Activated effector memory CD4-positive, alpha-beta T cell treated with anti-CD3 and anti-CD28 coated beads, Interleukin-2, amount 50 U/mL, for 16 hours (primary cell): ENCODE measurements at regions not wholly inside any gene's neighbourhood (a gene's known extent, or its start where the extent isn't known, plus 50 kb on each side); places are given as distances from the start of the nearest gene placed in this dataset.

ENCODE experiments used
- DNase-seq: peaks from one replicate; pipeline ENCODE4 v3.0.0-alpha.2; 2020

DNA sequence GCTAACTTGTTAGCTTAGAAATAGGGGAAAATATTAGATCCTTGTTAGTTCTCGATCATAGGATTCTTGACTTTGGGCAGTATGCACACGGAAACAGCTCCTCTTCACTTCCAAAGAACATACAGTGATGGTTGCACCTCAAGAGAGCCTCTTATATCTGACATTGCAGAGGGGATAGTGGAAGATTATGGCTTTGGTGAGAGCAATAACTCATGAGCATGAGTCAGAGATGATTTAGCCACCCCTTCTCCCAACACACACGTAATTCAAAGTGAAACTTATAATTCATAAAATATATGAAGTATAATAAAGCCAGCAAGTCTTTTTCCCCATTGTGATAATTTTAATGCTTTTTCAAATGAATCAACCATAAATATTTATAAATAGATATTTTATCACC is 683.7 kb downstream of the POM121L12 start:
- no peak for DNase-seq

DNA sequence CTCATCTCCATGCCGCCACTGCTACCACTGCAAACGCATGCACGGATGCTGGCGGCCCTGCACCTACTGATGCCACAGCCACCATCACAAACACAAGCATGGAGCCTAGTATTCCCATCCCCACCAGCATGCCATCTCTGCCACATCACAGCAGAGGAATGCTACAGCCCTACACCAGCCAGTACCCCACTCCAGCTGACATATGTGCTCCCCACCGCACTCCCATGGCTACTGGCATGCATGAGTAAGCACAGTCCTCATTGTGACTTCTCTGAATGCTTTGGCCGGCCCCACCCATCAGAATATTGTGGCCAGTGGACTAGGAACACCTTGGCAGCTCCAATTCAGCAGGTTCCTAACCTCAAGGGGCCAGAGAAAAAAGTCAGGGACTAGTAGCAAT is 705.5 kb downstream of the POM121L12 start:
- no peak for DNase-seq

DNA sequence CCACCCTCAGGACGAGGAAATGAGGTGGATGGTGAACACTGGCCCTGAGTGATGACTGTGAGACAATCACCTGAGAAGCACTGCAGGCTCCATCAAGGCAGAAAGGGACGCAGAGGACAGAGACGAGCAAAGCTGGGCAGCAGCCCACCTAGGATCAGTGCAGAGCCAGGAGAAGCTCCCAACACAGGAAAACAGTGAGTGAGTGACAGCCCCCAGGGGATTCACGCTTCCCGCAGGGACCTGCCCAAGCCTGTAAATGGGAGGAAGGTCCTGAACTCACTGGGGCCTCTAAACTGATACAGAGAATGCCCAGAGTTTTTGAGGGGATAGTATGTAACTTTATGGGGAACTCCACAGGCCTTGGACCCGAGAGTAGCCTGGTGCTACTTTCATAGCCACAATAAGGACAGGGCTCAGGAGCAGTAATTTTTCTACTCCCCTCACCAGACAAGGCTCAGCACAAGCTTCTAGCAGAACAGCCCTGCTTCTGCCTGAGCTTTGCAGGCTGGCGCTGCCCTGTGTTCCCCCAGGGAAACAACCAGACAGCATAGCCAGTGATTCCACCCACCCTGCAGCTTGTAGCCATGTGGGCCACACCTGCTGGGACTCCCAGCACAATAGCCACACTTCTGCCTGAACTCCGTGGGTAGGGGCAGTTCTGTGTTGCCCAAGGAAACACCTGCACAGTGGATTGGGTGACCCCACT is 708.4 kb downstream of the POM121L12 start:
- DNase-seq, result peak; percentile 39

DNA sequence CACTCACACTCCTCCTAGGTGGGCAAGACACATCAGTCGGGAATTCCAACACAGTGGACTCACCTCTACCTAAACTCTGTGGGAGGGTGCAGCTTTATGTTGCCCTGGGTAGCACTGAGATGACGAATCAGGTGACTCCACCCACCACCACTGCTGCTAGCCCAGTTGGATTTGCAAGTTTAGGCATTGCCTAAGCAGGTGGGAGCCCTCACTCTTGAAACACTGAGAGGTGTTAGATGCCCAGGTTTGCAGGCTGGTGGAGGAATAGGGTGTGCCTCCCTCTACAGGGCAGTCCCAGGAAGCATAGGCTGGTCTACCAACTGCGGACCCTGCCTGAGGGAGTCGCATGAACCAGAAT is 708.9 kb downstream of the POM121L12 start:
- no peak for DNase-seq

DNA sequence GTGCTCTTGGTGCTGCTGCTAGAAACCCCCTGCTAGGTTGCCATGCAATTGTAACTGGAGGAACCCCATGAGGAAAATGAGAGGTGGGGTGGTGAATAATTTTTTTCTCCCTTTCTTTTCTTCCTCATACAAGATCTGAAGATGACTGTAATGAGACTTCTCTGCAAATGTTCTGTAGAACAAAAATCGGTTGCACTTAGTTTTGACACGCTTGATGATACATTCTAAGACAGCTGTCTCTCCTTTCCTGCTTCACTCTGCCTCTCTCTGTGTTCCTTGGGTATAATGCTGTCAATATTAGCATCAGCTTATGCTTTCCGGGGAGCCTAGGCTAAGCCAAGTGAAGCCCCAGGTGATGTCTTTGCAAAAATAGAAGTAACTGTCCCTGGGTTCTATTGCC is 721.5 kb downstream of the POM121L12 start:
- DNase-seq, result no peak

DNA sequence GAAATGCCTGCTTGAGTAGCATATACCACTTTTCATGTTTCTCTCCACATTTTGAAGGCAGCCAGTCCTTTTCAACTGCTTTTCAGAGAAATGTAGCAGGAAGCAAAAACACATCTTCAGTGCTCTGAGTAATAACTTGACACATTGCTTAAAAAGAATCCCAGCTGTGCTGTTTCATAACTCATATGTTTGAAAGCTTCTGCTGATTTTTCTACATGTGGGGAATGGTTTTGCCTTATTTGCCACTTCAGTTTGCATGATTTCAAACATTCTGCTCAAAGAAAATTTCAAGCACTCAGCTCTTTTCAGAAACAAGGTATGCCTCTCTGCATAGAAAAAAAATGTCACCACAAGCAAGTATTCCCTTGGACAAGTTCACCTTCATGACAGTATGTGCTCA is 732.8 kb downstream of the POM121L12 start:
- DNase-seq, result no peak

DNA sequence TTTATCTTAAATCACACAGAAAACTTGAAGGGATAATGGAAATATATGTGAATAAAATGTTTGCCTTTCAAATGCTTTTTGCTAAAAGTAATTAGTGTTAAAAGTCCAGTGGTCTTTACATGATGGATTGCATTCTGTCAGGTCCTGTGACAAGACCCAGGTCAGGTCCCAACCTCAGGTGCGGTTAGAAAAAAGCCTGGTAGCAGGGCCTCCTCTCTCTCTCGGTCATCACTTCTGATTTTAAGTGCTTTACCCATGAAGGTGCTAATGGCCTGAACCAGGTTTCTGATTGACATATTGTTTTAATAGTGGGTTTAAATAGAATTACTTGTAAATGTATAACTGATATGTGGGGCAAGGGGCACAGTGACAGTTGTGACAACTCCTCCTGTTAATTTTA is 736.3 kb downstream of the POM121L12 start:
- DNase-seq, result no peak

DNA sequence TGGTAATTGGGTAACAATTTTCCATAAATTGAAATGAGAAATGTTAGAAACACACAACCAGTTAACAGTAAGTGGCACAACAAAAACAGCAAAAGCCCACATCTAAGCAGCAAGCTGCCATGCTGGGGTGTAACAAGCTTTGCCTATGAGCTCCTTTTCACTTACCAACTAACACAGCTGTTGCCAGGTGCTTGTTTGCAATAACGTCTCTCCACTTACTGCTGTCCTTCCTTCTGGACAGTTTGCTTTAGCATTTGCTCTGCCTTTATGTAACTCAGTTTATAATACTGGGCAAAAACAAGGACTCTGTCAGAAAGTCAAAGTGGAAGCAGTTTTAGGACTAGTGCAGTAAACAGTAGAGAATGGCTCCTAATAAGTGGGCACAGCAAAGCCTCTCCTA is 740.9 kb downstream of the POM121L12 start:
- no peak for DNase-seq

DNA sequence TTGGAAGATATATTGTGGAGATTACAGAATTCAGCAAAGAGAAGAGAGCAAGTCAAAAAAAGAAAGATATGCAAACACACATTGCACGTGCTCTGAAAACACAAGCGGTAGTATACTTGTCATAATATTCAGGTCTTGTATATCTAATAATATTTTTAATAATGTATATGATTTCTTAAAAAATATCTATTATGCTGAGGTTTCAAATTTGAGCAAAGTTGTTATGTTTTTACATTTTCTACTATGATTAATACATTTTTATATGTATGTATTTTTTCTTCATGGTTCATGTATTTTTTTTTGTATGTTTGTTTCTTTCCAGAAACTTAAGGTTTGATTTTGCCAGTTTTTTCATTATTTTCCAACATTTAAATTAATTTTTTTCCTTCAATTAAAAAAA is 752.4 kb upstream of the VSTM2A start:
- no peak for DNase-seq

DNA sequence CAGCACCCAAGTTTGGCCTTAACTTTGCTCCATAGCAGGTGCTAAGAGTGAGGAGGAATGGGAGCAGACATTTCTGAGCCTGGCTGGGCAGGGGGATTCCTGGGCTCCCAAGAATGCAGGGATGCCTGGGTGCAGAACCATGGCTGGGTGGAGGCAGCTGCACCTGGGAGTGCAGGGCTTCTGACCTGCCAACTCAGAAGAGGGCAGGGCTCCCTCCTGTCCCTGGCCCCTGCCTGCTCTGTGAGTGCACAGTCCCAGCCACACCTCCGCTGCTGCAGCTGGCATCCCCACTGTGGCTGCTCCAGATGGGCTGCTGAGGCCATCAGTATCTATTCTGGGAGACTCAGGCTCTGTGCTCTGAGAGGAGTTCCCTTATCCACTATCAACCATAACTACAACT is 747.4 kb upstream of the VSTM2A start:
- DNase-seq, result no peak

DNA sequence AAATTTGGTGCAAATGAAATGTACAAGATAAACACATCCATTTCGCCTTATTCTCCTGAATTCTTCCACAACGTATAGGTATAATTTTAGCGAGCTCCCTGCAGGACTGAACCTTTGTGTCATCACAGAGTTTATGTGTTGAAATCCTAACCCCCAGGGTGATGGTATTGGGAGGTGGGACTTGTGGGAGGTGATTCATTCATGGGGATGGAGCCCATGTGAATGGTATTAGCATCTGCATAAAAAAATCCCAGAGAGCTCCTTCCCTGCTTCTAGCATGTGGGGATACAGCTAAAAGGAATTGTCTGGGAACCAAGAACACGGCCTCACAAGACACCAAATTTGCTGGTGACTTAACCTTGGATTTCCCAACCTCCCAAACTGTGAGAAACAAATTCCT is 741.4 kb upstream of the VSTM2A start:
- no peak for DNase-seq

DNA sequence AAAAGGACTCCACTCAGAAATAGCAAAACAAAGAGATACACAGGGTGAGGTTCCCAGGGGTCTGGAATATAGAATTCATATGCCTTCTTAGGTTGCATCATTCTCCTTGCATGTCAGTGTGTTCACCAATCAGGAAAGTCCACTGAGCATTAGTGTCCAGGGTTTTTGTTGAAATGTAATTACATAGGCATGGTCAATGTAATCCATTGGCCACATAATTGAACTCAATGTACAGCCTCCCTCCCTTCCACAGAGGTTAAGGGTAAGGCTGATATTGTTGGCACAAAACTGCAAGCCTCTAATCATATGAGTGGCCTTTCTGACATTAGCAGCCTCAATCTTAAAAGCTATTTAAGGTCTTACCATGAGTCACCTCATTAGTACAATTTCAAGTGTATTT is 736.1 kb upstream of the VSTM2A start:
- DNase-seq, result no peak

DNA sequence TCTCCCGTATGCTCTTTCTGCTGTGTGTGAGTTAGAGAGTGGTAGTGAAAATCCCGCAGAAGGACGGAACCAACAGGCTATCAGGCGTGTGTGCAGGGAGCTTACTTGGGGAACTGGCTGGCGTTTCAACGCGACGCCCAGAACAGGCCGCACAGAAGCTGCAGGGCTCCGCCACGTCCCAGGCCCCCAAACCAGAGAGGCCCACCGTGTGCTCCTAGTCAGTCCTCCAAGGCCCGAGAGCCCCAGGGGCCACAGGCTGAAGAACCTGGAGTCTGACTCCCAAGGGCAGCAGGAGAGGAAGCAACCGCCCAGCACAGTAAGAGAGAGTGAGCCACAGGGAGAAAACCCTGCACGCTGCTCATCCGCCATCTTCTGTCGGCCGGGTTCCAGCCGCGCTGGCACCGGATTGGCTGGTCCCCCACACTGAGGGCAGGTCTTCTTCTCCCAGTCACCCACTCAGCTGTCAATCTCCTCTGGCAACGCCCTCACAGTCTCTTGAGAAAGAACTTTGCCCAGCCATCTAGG is 730.6 kb upstream of the VSTM2A start:
- no peak for DNase-seq

DNA sequence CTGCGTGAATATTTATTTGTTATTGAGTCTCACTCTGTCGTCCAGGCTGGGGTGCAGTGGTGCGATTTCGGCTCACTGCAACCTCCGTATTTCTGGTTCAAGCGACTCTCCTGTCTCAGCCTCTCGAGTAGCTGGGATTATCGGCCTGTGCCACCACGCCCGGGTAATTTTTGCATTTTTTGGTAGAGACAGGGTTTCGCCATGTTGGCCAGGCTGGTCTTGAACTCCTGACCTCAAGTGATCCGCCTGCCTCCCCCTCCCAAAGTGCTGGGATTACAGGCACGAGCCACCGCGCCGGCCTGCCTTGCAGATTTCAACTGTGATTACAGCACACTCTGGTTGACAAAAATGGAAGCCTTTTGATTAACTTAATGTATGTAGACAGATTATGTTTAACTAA is 730.0 kb upstream of the VSTM2A start:
- no peak for DNase-seq

DNA sequence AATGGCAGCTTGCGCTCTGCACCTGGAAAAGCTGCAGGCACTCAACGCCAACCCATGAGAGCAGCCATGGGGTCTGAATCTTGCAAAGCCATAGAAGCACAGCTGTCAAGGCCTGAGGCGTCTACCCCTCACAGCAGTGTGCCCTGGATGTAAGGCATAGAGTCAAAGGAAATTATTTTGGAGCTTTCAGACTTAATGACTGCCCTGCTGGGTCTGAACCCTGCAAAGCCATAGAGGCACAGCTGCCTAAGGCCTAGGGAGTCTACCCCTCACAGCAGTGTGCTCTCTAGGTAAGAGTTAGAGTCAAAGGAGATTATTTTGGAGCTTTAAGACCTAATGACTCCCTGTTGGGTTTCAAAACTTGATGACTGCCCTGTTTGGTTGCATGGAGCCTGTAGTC is 706.9 kb upstream of the VSTM2A start:
- DNase-seq, result no peak

DNA sequence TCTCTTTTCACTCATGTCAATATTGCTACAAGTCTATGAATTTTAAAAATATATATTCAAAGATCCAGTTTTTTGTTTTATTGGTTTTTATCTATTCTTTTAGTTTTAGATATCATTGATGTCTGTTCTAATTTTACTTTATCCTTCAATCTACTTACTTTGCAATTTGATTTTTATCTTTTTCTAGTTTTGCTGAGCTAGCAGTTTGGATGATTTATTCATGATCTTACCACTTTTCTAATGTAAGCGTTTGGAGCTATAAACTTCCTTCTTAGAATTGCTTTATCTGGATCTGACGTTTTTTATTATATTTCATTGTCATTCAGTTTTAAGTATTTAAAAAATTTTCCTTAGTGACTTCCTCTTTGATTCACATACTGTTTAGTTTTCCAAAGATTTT is 664.5 kb upstream of the VSTM2A start:
- DNase-seq, result no peak

DNA sequence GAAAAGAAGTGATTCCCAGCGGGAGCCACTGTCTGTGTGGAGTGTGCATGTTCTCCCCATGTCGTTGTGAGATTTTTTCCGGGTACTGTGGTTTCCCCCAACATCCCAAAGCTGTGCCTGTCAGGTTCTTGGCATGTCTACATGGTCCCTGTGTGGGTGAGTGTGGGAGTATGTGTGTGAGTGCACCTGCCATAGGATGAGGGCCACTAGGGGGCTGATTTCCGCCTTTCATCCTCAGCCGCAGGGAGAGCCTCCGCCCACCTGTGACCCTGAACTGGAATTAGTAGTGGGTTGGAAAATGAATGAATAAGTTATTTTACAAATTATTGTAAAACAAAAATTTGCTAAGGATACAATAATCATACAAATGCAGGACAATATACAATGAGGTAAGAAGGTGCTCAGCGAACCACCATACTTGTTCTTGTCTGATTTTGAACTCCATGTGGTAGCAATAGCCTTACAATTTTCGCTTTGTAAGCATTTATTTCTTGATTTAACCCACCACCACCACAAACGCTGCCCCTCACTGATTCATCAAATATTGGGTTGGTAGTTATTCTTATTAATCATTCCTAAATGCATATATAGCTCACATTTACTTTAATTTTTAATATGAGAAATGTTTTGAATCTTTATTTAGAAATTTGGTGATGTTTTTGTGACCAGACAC is 641.2 kb upstream of the VSTM2A start:
- no peak for DNase-seq

DNA sequence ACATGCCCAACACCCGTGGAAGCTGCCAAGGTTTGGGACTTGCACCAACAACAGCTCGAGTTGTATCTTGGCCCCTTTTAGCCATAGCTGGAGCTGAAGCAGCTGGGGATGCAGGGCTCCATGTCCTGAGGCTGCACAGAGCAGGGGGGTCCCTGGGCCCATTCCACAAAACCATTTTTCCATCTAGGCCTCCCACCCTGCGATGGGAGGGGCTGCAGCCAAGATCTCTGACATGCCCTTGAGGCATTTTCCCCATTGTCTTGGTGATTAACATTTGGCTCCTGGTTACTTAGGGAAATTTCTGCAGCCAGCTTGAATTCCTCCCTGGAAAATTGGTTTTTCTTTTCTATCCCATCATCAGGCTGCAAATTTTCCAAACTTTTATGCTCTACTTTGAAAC is 637.8 kb upstream of the VSTM2A start:
- DNase-seq, result no peak

DNA sequence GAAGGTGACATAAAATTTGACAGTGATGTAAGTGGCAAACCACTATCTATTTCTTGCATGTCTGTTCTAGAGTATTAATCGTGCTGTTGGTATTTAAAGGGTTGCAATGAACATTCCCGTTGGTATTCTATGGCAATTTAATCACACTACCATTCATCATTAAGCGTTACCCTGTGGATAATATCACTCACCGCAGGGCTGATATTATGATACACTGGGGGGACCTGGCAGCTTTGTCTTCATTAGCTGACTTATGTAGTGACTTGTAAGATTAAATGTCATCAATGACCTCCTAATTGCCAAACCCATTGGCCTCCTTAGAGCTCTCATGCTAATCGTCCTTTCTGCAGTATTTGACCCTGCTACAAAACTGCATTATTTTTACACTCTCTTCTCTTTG is 624.5 kb upstream of the VSTM2A start:
- DNase-seq, result no peak

DNA sequence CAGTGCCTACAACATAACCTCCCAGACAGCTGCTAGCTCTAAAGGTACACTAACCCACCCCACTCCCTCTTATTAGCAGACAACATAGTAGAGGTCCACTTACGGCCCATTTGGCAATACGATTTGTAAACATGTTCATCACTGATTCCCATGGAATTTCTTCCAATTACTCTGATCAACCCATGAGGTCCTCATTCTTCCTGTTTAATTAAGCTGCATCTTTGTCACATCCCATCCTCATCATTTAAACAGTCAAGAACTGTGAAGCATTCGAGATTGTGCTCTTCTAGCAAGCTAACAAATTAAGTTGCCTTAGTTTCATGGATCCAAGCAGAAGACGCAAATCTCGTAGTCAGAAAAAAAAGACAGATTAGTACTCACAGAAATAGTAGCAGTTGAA is 622.2 kb upstream of the VSTM2A start:
- no peak for DNase-seq

DNA sequence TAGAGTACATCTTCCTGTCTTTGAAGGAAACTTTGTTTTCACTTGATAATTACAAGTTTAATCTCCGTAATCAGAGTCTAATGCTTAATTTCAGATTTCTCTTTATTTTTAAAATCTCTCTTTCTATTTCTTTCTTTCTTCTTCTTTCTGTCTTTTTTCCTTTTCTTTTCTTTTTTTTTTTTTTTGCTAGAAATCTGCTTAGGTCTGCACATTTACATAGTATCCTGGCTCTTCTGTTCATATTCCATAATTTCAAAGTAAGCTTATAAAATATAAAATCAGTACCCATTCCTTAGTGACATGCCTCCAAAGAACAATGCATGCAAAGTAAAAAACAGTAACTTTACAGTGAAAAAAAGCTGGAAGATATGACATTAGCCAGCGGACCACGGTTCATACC is 601.7 kb upstream of the VSTM2A start:
- DNase-seq, result no peak

DNA sequence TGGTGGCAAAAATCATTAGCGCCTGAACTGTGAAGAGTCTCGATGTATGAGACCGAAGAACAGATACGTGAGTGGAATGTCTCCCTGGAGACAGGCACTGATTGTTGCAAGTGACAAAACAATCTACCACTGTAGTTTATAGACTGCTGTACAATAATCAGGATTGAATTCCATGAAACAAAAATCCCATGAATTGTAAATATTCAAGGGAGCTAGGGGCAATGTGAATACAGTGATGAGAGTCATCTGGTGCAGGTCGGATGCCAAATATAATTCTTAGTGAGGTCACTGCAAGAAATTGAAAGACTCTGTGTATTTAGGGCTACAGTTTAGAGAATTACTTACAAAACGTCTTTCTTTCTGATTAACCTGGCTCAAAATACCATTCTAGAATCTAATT is 594.4 kb upstream of the VSTM2A start:
- no peak for DNase-seq

DNA sequence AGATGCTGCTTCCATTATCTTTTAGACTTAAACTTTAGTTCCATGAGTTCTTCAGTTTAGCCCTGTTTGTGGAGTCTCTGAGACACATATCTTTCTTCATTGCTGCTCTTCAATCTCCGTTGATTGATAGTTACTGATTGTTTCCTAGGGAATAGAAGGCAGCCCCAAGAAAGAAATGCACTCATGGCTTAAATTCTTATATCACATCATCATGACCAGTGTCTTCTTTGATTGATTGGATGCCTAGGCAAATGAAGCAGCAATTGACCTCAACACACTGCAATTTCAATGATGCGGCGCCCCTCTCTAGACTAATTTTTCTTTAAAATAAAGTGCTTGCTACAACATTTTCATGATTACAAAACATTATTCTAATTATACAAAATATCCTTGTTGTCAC is 576.5 kb upstream of the VSTM2A start:
- no peak for DNase-seq

DNA sequence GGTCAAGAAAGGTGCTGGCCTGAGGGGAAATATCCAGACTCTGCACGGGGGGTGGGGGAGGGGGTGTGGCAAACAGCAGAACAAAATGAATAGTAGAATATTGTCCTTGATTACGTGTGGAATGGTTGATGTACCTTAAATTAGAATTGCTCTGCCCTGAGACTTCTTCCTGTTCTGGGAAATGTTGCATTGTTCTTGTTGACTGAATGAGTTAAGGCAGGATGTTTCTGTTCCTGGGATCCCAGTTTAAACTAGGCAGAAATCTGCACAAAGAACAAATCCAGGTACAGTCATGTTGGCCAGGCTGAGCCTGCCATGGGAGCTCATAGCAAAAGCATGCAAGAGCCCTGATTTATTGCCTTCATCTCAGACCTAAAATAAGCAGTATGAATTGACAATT is 558.7 kb upstream of the VSTM2A start:
- DNase-seq, result no peak

DNA sequence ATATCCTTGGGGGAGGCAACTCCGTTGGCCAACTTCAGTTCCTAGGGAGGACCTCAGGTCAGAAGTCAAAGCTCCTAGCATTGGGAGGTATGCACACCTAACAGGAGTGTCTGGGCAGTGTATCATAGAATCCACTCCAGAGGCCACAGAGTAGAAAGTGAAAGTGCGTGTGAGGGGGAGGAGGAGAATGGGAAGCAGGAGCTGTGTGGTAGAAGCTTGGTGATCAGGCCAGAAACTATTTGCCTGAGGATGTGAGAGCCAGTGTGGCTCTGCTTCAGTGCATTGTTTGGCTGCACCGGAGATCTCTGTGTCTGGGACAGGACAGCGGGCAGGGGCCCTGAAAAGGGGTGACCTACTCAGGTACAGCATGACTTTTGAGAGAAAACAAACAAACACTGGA is 557.4 kb upstream of the VSTM2A start:
- DNase-seq, result no peak
